ENCODE measurements at regions not wholly inside any gene's neighbourhood (a gene's known extent, or its start where the extent isn't known, plus 50 kb on each side); places are given as distances from the start of the nearest gene placed in this dataset.
"Not testable (repeated sequence)": the region's sequence is repeated elsewhere in the genome, so short reads cannot be mapped to it uniquely, and the experiment has no call there.

- Histone ChIP-seq H3K9me3 (no peaks in the 10 kb centered on the region), H3K27ac (no peak overlapping the region), H3K27me3 (no peaks in the 10 kb centered on the region), H3K36me3 (no peaks in the 10 kb centered on the region), H3K4me1 (no peaks in the 10 kb centered on the region), H3K4me3 (no peak overlapping the region)
- intact Hi-C loops (cut with DNase I), result no loop called here
- no peak for DNase-seq (ENCODE audit: extremely low spot score in 2 of 2)
- TF ChIP-seq CTCF (IDR thresholded peaks at IDR 0.05) (no peak), POLR2A (IDR thresholded peaks at IDR 0.05) (no peak), POLR2AphosphoS5 (IDR thresholded peaks at IDR 0.05; ENCODE audit: insufficient read depth in 1 of 2, low read depth in 1 of 2) (no peak)
Measured at GRCh38 chr11:133639408-133639807, 107.1 kb upstream of the OPCML start.

GRCh38 chr11:133638921-133639320 is 106.6 kb upstream of the OPCML start:
- intact Hi-C loops (cut with DNase I), result no loop called here
- Histone ChIP-seq H3K4me1 (no peaks in the 10 kb centered on the region), H3K27ac (no peak overlapping the region), H3K9me3 (no peaks in the 10 kb centered on the region), H3K27me3 (no peaks in the 10 kb centered on the region), H3K4me3 (no peak overlapping the region), H3K36me3 (no peaks in the 10 kb centered on the region)
- TF ChIP-seq CTCF (IDR thresholded peaks at IDR 0.05) (no peak), POLR2A (IDR thresholded peaks at IDR 0.05) (no peak), POLR2AphosphoS5 (IDR thresholded peaks at IDR 0.05; ENCODE audit: insufficient read depth in 1 of 2, low read depth in 1 of 2) (no peak)
- DNase-seq (ENCODE audit: extremely low spot score in 2 of 2), result no peak

- TF ChIP-seq POLR2A (IDR thresholded peaks at IDR 0.05), result no peak
- TF ChIP-seq CTCF (IDR thresholded peaks at IDR 0.05), result no peak
- TF ChIP-seq POLR2AphosphoS5 (IDR thresholded peaks at IDR 0.05; ENCODE audit: insufficient read depth in 1 of 2, low read depth in 1 of 2), result no peak
- DNase-seq (ENCODE audit: extremely low spot score in 2 of 2), result no peak
- Histone ChIP-seq H3K4me1 (no peaks in the 10 kb centered on the region), H3K27me3 (no peaks in the 10 kb centered on the region), H3K27ac (no peak overlapping the region), H3K4me3 (no peak overlapping the region), H3K9me3 (no peaks in the 10 kb centered on the region), H3K36me3 (no peaks in the 10 kb centered on the region)
- intact Hi-C loops (cut with DNase I), result no loop called here
Measured at GRCh38 chr11:133636711-133637355, 104.5 kb upstream of the OPCML start.

- Histone ChIP-seq H3K9me3 (no peaks in the 10 kb centered on the region), H3K36me3 (no peaks in the 10 kb centered on the region), H3K4me1 (no peaks in the 10 kb centered on the region), H3K27me3 (no peaks in the 10 kb centered on the region), H3K4me3 (no peak overlapping the region), H3K27ac (no peak overlapping the region)
- DNase-seq (ENCODE audit: extremely low spot score in 2 of 2), result no peak
- TF ChIP-seq POLR2A (IDR thresholded peaks at IDR 0.05) (no peak), POLR2AphosphoS5 (IDR thresholded peaks at IDR 0.05; ENCODE audit: insufficient read depth in 1 of 2, low read depth in 1 of 2) (no peak)
- intact Hi-C loops (cut with DNase I), result no loop called here
Measured at GRCh38 chr11:133635244-133635739, 103.0 kb upstream of the OPCML start.

- H3K4me1 ChIP-seq; H3K4me3 ChIP-seq; H3K27me3 ChIP-seq; H3K36me3 ChIP-seq; H3K9me3 ChIP-seq; intact Hi-C loops (cut with DNase I); H3K27ac ChIP-seq; DNase-seq (ENCODE audit: extremely low spot score in 2 of 2): not testable (repeated sequence)
Measured at GRCh38 chr11:133628371-133628770, 96.1 kb upstream of the OPCML start.

GRCh38 chr11:133621611-133622010 is 89.3 kb upstream of the OPCML start:
- Histone ChIP-seq H3K4me1 (no peaks in the 10 kb centered on the region), H3K36me3 (no peaks in the 10 kb centered on the region), H3K4me3 (no peak overlapping the region), H3K27me3 (no peaks in the 10 kb centered on the region), H3K9me3 (no peaks in the 10 kb centered on the region), H3K27ac (no peak overlapping the region)
- no peak for DNase-seq (ENCODE audit: extremely low spot score in 2 of 2)
- TF ChIP-seq CTCF (IDR thresholded peaks at IDR 0.05) (no peak), POLR2AphosphoS5 (IDR thresholded peaks at IDR 0.05; ENCODE audit: insufficient read depth in 1 of 2, low read depth in 1 of 2) (no peak), POLR2A (IDR thresholded peaks at IDR 0.05) (no peak)
- intact Hi-C loops (cut with DNase I), result no loop called here
